ENCODE measurements at regions not wholly inside any gene's neighbourhood (a gene's known extent, or its start where the extent isn't known, plus 50 kb on each side); places are given as distances from the start of the nearest gene placed in this dataset.
"Not testable (repeated sequence)": the region's sequence is repeated elsewhere in the genome, so short reads cannot be mapped to it uniquely, and the experiment has no call there.

DNA sequence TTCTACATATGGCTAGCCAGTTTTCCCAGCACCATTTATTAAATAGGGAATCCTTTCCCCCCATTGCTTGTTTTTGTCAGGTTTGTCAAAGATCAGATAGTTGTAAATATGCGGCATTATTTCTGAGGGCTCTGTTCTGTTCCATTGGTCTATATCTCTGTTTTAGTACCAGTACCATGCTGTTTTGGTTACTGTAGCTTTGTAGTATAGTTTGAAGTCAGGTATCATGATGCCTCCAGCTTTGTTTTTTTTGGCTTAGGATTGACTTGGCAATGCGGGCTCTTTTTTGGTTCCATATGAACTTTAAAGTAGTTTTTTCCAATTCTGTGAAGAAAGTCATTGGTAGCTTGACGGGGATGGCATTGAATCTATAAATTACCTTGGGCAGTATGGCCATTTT lies 60.0 kb upstream of the GPC3 start:
- not testable (repeated sequence) for DNase-seq

DNA sequence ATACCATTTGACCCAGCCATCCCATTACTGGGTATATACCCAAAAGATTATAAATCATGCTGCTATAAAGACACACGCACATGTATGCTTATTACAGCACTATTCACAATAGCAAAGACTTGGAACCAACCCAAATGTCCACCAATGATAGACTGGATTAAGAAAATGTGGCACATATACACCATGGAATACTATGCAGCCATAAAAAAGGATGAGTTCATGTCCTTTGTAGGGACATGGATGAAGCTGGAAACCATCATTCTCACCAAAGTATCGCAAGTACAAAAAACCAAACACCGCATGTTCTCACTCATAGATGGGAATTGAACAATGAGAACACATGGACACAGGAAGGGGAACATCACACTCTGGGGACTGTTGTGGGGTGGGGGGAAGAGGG lies 81.7 kb upstream of the GPC3 start:
- not testable (repeated sequence) for DNase-seq

DNA sequence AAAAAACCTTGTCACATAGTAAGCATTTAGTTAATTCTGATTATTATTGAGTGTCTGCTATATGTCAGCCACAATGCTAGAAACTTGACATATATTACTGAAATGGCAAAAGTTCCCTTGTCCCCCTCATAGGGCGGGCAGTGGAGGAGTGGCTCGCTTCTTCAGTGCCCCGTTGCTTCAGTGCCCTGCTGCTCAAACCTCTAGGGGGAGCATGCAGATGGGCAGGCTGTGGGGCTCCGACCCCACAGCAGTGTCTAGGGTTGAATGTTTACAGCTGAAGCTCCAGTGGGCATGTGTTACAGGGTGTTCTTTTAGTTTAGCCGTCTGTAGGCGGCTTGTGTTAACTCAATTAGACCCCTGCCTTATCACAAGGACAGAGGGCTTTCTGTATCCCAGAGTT lies 86.5 kb upstream of the GPC3 start:
- DNase-seq = not testable (repeated sequence)

DNA sequence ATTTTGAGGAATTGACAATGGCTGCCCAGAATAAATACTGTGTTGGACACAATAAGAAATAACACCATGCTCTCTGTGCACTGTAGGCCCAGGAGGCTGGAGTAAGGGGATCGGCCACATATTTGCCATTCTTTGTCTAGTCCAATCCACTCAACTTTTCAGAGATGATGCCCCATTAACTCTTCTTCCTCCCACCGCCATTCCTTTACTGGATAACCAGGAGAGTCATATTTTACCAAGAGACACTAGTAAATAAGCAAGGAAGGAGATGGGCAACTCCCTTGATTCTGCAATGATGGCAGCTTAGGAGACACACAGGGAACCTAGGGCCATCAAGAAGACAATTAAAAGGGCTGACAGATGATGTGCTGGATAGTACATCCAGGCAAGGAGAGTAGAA lies 87.9 kb upstream of the GPC3 start:
- no peak for DNase-seq

DNA sequence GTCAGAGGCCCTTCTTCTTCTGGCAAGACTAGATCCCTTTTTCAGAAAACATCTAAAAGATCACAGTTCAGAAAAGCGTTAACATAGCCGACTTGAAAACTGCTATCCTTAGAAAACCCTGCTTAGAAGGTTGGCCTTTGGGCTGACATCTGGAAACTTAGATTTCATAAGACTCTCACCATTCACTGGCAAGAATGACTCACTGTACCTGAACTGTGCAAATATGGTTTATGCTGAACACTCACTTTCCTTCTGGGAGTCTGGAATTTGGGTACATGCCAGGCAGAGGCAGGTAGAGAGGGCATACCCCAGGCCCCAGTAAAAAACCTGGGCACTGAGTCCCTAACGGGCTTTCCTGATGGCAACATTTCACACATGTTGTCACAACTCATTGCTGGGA lies 88.8 kb upstream of the GPC3 start:
- no peak for DNase-seq

DNA sequence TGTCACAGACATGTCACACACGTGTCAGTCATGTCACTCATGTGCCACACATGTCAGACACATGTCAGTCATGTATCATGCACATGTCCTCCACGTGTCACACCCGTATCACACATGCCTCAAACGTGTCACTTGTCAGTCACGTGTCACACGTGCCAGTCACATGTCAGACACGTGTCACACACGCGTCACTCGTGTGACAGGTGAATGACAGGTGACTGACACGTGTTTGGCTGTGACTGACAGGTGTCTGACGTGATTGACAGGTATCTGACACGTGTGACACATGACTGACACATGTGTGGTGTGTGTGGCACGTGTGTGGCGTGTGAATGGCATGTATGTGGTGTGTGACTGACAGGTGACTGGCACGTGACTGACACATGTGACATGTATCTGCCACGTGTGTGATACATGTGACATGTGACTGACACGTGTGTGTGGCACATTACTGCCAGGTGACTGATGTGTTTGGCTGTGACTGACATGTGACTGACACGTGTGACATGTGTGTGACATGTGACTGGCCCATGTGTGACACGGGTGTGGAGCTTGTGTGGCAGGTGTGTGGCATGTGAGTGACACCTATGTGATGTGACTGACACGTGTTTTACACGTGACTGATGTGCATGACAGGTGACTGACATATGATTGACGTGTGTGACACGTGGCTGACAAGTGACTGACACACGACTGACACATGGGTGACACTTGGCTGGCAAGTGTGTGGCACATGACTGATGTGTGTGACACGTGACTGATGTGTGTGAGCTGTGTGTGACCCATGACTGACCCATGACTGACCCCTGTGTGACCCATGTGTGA lies 90.7 kb upstream of the GPC3 start:
- DNase-seq = no peak

DNA sequence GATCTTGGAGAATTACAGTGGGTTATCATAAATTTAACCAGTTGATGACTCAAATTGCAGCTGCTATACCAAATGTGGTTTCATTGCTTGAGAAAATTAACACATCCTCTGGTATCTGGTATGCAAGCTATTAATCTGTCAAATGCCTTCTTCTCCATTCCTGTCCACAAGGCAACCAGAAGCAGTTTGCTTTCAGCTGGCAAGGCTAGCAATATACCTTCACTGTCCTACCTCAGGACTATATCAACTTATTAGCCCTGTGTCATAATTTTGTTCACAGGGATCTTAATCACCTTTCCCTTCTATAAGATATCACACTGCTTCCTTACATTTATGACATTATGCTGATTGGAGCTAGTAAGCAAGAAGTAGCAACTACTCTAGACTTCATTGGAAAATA lies 110.0 kb upstream of the GPC3 start:
- no peak for DNase-seq

DNA sequence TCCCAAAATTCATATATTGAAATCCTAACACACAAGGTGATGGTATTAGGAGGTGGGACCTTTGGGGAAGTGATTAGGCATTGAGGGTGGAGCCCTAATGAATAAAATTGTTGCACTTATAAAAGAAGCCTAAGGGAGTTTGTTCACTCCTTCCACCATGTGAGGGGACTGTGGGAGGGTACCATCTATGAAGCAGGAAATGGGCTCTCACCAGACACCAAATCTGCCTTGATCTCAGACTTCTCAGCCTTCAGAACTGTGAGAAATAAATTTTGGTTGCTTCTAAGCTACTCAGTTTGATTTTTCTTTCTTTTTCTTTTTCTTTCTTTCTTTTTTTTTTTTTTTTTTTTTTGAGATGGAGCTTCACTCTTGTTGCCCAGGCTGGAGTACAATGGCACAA lies 116.2 kb upstream of the GPC3 start:
- no peak for DNase-seq

DNA sequence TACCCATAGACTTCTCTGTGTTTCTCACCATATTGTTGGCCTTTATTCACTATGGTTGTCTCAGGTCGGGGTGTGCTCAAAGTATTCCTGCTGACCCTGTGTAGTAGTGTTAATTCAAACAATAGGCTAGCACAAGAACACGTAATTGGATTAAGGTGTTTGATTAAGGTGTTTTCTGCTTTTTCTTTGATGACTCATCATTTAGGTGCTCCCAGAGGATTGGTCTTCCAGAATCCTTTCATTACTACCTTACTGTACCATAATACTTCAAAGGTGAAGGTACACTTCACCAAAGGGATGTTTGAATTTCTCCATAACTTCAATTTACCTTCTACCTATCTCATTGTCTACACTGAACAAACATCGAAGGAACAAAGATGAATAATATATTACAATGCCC lies 121.7 kb upstream of the CCDC160 start:
- DNase-seq = no peak

DNA sequence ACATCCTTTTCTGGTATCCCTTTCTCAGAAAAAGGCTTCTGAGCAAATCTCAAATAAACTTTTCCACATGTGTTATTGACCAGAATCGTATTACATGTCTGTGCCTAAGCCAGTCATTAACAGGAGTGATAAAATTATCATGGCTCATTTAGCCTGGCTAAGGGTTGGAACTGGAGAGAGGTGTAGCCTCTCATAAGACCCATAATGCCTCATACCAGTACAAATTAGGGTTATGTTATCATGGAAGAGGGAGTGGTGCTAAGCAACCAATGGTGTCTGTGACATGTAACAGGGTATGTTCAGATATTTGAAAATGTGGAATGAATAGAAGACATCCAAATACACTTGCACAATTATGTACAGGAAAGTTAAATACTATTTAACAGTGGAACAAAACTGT lies 99.6 kb upstream of the CCDC160 start:
- DNase-seq = no peak

DNA sequence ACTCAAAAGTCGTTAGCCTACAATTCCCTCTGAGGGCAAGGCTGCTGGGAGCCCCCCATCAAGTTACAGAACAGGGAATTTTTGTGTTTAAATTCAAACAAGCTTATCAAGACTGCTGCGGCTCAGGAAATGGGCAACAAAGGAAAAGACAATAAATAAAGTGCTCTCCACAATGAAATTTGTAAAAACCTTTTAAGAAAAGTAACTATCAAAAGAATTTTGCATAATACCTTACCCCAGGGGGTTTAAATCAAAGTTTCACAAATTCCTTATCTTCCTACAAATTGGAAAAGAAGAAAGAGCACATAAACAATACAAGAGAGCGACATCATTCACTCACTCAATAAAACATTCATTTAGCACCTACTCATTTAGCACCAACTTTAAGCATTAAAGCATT lies 97.9 kb upstream of the CCDC160 start:
- DNase-seq = no peak

DNA sequence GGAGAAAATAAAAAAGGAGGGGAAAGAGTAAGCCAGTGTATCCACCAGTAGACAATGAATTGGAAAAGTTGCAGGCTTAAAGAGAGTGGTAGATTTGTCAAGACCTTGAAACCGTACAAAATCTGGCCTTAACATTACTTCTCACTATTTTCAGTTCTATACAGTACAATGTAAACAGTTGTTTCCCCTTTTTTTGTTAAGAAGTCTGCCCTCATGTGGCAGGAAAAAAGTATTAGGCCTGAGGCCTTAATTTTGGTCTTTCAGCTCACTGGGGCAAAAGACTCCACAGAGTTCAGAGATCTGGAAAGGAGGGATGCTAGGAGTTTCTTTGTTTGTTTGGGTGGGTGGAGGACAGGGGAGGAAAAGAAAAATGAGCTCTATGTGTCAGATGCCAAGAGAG lies 92.8 kb upstream of the CCDC160 start:
- peak; percentile 26 to 59 for DNase-seq

DNA sequence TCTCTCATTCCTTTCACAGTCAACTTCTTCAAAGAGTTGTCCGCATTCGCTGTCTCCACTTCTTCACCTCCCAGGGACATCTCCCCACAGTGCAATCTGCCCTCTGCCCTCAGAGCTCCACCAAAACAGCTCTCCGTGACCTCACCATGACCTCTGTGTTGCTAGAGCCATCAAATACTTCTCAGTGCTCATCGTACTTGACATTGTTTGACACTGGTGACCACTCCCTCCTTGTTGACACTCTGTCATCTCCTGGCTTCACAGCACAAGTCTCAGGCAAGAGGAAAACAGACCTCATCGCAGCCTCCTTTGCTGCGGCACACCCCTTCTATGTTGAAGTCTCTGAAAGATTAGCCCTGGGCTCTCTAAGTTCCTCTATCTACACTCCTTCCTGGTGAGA lies 90.5 kb upstream of the CCDC160 start:
- DNase-seq = no peak

DNA sequence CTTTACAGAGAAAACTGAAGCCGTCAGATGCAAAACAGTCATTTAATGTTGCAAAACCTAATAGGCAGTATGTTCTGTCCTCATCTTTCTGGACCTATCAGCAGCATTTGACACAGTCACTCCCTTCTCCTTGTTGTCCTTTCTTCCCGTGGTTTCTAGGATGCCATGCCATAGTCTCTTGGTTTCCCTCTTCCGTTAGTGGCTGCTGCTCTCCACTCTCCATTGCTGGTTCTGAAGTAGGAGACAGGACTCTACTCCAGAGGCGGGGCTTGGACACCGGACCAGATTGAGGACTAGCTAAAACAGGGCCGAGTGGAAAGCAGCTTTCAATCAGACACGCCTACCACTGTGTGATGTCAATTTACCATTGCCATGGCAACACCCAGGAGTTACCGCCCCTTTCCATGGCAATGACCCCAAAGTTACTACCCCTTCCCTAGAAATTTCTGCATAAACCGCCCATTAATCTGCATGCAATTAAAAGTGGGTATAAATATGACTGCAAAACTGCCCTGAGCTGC lies 88.8 kb upstream of the CCDC160 start:
- DNase-seq = no peak

DNA sequence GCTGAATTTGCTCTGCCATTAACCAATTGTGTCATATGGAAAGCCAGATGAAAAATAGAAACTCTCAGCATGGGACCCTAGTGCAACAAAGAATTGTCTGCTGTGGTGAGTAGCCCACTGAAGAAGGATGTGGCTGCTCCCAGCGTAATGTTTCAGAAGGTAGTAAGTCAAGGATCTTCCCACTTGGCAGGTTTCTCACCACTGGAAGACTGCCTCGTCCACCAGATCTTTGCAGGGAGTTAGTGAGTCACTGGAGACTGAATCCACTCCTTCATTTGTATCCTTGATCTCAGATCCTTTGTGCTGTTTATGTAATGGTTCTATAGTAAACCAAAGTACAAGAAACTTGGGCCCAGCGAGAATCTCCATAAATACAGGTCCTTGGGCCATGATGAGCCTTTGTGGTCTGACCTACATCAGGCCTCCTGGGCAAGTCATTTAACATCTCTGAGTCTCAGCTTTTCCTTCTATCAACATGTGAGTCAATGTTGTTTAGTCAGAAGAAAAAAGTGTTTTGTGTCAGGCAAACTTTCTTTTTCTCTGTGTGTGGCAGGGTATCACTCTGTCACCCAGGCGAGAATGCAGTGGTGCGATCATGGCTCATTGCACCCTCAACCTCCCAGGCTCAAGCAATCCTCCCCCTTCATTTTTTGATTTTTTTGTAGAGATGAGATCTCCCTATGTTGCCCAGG lies 78.0 kb upstream of the CCDC160 start:
- DNase-seq = no peak

DNA sequence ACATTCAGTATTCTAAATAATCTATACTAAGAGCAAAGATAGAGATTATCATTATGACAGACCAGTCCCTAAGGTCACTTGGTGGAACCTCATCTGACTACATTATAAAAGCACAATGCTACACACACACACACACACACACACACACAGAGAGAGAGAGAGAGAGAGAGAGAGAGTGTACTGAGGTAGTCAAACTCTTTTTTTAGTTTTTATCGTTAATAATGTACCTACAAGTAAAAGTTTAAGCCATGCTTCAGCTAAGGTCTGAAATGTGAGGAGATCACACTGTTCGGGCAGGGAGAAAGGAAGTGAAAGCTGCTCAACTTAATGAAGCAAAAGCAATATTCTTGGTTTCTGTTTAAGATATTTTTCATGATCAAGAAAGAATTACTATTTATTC lies 75.8 kb upstream of the CCDC160 start:
- DNase-seq = no peak

DNA sequence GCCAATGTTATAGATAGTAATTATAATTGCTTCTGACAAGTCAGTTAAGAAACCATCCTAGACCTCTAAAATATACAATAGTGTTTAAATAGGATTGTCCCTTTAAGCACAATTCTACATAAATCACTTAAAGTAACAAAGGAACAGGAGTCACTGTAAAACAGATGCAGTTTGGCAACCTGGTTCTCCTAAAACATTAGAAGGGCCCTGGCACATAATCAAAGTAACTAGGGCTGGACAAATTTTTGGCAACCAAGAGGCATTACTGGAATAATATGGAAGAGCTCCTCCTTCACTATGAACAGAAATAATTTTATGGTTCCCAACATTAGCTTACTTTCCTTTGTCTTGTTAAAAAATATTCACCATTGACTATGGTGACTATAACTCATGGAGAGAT lies 75.0 kb upstream of the CCDC160 start:
- DNase-seq = no peak

DNA sequence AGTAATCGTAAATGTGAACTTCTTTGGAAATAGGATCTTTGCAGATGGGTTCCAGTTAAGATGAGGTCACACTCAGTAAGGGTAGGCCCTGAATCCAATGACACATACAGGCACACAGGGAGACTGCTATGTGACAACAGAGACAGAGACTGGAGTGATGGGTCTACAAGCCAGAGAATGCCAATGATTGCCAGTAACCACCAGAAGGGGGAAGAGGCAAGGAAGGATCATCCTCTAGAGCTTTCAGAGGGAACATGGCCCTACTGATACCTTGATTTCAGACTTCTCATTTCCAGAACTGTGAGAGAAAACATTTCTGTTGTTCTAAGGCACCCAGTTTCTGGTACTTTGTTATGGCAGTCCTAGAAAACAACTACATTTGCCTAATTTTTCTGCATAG lies 73.1 kb upstream of the CCDC160 start:
- no peak for DNase-seq

DNA sequence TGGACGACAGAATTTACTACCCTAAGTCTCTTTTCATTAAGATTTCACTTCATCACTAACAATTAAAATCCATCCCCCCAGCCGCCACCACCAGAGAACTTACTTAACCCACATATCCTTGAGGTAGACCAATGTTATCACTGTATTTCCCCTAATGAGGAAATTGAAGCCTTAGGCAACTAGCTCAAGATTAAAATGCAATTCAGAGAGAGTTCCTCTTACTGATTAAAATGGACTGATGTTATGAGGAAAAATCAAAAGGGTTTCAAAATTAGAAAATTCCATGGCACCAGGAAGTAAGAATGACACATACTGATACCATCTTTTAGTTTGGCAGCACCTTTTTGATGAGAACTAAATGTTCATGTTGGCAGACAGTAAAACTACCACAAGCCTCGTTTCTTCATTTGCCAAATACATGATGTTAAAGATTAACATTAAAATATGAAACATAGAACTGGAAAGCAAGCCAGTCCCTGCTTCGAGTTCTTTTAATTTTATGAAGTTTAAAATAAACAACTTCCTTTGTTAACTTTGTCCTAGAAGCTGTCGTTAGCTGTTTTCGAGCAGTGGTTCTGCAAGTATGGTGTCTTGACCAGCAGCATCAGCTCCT lies 69.3 kb upstream of the CCDC160 start:
- DNase-seq = no peak

DNA sequence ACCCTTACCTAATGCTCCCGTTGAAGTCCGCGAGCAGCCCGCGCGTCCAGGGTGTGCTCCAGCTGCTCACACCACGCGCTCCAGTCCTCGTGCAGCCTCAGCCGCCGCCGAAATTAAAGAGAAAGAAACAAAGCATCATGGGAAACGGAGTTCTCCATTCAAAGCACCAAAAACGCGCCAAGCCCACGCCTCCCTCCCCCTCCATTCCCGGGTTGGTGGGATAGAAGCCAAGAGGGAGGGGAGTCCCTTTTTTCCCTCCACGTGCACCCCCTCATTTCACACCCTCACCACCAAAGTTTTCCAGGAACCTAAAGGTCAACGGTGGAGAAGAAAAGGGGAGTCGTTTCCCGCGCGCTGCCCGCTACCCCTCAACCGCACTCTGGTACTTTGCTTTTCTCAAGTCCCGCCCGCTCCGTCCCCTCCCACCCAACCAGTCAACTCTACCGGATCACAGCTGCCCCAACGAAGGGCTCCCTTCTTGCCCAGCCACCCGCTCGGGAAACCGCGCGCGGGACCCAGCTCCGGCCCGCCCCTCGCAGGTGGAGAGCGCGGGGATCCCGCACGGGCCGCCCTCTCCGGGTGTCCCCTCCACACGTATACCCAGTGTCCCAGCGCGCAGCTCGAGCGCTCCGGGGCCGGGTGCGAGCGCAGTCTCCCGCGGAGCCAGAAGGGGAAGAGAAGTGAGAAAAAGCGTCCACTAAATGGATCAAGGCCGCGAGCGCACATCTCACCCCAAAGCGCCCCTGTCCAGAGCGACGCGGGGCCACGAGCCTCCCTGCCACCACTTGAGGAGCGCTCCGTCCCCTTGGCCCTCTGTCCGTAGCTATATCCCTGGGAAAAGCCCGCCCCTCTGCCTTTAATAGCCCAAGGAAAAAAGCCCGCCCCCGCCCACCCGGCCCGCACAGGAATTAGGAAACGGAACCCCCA lies 65.1 kb upstream of the CCDC160 start:
- DNase-seq = no peak

DNA sequence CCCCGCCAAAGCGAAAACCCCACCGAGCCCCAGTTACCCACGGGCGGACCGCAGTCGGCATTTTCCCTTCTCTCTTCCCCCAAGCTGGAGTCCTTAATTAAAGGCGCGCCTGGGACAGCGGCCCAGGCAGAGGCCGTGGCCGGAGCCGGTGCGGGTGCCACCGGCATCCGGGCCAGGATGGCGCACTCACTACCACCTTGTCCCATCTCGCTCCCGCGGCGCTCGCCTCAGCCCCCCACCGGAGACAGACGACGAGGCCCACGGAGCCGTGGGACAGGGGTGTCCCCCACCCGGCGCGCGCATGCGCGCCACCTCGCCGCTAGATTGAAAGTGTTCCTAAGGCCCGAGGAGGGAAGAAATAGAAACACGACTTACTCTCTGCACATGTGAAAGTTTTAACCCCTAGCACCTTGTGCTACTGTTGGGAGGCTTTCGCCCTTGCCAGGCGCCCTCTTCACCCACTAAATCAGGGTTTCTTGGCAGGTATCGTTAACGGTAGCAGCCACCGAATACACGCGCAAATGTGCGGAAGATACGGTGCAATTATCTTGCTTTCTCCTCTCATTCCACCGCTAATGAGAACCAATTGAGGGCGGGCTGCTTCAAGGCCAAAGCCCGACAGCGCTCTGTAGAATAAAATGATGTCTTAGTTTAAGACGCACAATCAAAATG lies 64.3 kb upstream of the CCDC160 start:
- no peak for DNase-seq

DNA sequence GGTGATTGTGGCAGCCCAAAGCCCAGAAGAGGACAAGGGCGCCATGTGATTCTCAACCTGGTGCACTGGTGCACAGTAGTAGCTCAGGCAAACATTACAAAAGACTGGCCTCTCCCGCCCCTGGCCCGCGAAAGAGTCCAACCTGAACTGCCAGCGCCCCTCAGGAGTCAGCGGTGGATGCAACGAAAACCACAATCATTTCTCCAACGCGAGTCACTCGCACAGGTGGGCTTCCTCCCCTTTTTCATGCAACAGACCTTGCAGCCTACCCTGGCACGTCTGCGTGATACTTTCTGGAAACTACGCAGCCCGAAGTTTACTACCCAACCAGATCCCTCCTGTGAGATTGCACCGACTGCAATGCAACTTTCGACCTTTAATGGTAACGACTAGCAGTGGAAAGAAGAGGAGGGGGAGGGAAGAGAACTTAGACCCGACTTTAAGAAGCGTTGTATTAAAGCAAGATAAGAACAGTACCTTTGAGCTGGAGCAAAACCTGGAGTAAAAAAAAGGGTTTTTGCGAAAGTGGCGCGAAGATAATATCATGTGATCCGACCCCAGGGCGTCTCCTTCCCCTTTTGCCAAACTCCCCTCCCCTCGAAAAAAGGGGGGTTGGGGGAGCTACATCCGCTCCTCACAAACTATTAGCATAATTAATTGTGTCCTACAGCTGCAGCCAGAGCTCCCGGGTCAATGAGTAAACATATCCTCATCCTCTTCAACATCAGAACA lies 63.3 kb upstream of the CCDC160 start:
- DNase-seq = no peak
